Smooth muscle cell (in vitro differentiated cells): ENCODE measurements at regions not wholly inside any gene's neighbourhood (a gene's known extent, or its start where the extent isn't known, plus 50 kb on each side); places are given as distances from the start of the nearest gene placed in this dataset.

Experiments used
- DNase-seq: peaks from one replicate; lab custom pipeline; 2025; ENCODE audit not compliant: unreplicated experiment; lab: John Stamatoyannopoulos, UW
- H2AFZ ChIP-seq: fragments of 200-600 bp; sonication (generic); 2 replicates; pipeline ENCODE4 v1.6.0; 2016; ENCODE audit warnings: antibody characterized with exemption, low read depth, mild to moderate bottlenecking
- H3F3A ChIP-seq: fragments of 200-600 bp; sonication (generic); 2 replicates; pipeline ENCODE4 v1.6.0; 2017; ENCODE audit warnings: antibody characterized with exemption, low read depth
- H3K27ac ChIP-seq: fragments of 200-600 bp; sonication (generic); 2 replicates; pipeline ENCODE4 v1.5.1; 2016; ENCODE audit warnings: low read depth, mild to moderate bottlenecking
- H3K27me3 ChIP-seq: fragments of 200-600 bp; sonication (generic); 2 replicates; pipeline ENCODE4 v1.6.1; 2016; ENCODE audit warnings: low read depth, mild to moderate bottlenecking
- H3K36me3 ChIP-seq: fragments of 200-600 bp; sonication (generic); 2 replicates; pipeline ENCODE4 v1.5.1; 2016; ENCODE audit warnings: low read depth
- H3K4me1 ChIP-seq: fragments of 200-600 bp; sonication (generic); 2 replicates; pipeline ENCODE4 v1.5.1; 2016; ENCODE audit warnings: low read depth
- H3K4me2 ChIP-seq: fragments of 200-600 bp; sonication (generic); 2 replicates; pipeline ENCODE4 v1.6.0; 2016; ENCODE audit warnings: mild to moderate bottlenecking
- H3K4me3 ChIP-seq: fragments of 200-600 bp; sonication (generic); 2 replicates; pipeline ENCODE4 v1.5.1; 2016; ENCODE audit warnings: mild to moderate bottlenecking
- H3K79me2 ChIP-seq: fragments of 200-600 bp; sonication (generic); 2 replicates; pipeline ENCODE4 v1.6.0; 2016; ENCODE audit warnings: low read depth, mild to moderate bottlenecking
- H3K9ac ChIP-seq: fragments of 200-600 bp; sonication (generic); 2 replicates; pipeline ENCODE4 v1.6.0; 2016; ENCODE audit warnings: low read depth
- H3K9me3 ChIP-seq: fragments of 200-600 bp; sonication (generic); replicated peaks from 2 replicates; pipeline ENCODE4 v1.5.1; 2016; ENCODE audit warnings: low read depth
- H4K20me1 ChIP-seq: fragments of 200-600 bp; sonication (generic); 2 replicates; pipeline ENCODE4 v1.6.0; 2016; ENCODE audit warnings: low read depth
- CTCF ChIP-seq: fragments of 200-600 bp; sonication (generic); IDR thresholded peaks from 2 replicates; pipeline ENCODE4 v1.5.1; 2017; ENCODE audit warnings: borderline replicate concordance, mild to moderate bottlenecking, antibody characterized with exemption; ENCODE audit not compliant: insufficient read depth, poor library complexity, severe bottlenecking
- WGBS: methylation state at CpG from one replicate; pipeline ENCODE4 v1.1.7; 2016; ENCODE audit warnings: low lambda C conversion rate; 5-methylcytosine and 5-hydroxymethylcytosine counted together

GRCh38 chr20:58117944-58118343, 110.5 kb downstream of the ANKRD60 start:
- no peaks in the 10 kb centered on the region for H4K20me1 ChIP-seq
- no peaks in the 10 kb centered on the region for H3K27me3 ChIP-seq
- H3K9ac ChIP-seq = no peak overlapping the region
- H3K79me2 ChIP-seq = no peaks in the 10 kb centered on the region
- no peak overlapping the region for H3K4me3 ChIP-seq
- H3F3A ChIP-seq = no peaks in the 10 kb centered on the region
- no peak for DNase-seq
- no peak overlapping the region for H3K27ac ChIP-seq
- no peaks in the 10 kb centered on the region for H3K9me3 ChIP-seq
- H3K4me1 ChIP-seq = no peaks in the 10 kb centered on the region
- no peaks in the 10 kb centered on the region for H3K36me3 ChIP-seq
- TF ChIP-seq CTCF = no peak
- no peak overlapping the region for H3K4me2 ChIP-seq
- no peak overlapping the region for H2AFZ ChIP-seq

DNA sequence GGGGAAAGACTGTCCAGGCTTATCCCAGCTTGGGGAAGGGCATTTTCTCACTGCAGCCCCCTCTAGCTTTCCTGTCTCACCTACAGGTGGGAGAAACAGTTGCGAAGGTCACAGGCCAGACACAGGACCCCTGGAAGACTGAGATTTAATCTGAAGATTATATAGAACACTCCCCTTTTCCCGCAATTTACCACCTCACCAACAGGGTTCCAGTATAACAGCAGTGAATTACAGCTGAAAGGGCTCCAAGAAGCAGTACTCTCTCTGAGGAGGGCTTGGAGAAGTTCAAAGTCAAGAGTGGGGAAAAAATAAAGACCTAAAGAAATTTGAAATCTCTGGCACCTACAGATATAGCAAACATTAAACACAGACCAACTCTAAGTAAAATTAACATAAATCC, 111.9 kb downstream of the ANKRD60 start:
- H3K9ac ChIP-seq = no peak overlapping the region
- no peaks in the 10 kb centered on the region for H4K20me1 ChIP-seq
- WGBS = 82% methylated on average over 2 of the region's 2 CpGs
- H3K9me3 ChIP-seq = no peaks in the 10 kb centered on the region
- H3K27me3 ChIP-seq = no peaks in the 10 kb centered on the region
- TF ChIP-seq CTCF = no peak
- no peaks in the 10 kb centered on the region for H3K36me3 ChIP-seq
- H3K27ac ChIP-seq = no peak overlapping the region
- DNase-seq = no peak
- H3F3A ChIP-seq = no peaks in the 10 kb centered on the region
- H2AFZ ChIP-seq = no peak overlapping the region
- H3K4me1 ChIP-seq = peaks cover 8% of the 10 kb centered on the region
- H3K79me2 ChIP-seq = no peaks in the 10 kb centered on the region
- H3K4me3 ChIP-seq = no peak overlapping the region
- H3K4me2 ChIP-seq = no peak overlapping the region

DNA sequence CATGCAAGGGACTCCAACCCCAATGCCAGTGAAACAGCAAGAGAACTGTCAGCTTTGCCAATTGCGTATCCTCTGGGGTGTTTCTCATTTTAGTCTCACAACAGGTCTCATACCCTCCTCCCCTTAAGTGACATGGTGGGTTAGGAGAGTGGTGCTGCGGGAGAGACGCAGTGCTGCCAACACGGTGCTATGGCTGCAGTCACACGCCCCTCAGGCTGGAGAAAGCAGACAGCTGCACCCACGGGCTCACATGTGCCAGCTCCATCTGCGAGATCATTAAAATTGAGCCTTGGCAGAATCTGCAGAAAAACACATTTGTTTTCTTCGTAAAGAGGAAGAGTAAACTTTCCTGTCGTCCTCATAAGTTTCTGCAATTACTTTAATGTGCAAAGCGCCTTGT, 114.7 kb downstream of the ANKRD60 start:
- TF ChIP-seq CTCF = no peak
- H3K9ac ChIP-seq = no peak overlapping the region

DNA sequence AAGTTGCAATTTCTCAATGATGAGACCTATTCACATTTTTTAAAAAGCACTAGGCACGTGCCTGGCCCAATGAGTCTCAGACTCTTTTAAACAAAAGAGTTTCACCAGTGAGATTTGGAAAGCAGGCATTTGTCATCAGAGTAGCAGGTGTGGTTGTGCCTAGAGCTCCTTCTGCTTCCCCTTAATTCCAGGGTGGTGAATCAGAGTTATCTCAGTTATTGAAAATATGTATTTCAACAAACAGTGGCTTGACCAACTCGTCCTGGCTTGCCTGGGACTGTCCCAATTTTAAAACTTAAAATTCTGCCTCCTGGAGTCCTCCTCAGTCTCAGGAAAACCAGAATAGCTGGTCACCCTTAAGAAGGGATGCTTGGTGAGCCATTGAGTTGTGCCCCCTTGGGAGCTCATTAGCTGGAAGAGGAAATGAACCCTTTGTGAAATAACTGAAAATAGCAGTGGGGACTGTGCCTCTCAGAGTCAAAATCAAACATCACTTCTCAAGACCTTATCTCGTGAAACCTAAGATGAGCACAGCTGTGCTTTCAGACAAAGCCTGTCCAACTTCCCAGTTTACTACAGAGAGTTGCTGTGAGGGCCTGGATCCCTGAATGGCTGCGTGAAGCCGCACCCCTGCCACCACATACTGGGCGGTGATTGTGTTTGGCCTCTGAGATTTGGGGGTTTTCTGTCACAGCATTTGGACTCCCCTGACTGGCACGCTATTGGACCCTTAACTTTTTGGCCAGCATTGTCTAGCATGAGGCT, 116.3 kb downstream of the ANKRD60 start:
- no peak for TF ChIP-seq CTCF
- H4K20me1 ChIP-seq = no peaks in the 10 kb centered on the region
- H3K4me2 ChIP-seq = peak overlapping the region; percentile 15
- H3K4me1 ChIP-seq = peaks cover 8% of the 10 kb centered on the region
- no peak overlapping the region for H3K9ac ChIP-seq
- DNase-seq = no peak
- peak overlapping the region; percentile 27 for H3K27ac ChIP-seq
- H3K36me3 ChIP-seq = no peaks in the 10 kb centered on the region
- 73% methylated on average over 7 of the region's 7 CpGs for WGBS
- H3K9me3 ChIP-seq = no peaks in the 10 kb centered on the region
- no peak overlapping the region for H2AFZ ChIP-seq
- H3K27me3 ChIP-seq = no peaks in the 10 kb centered on the region
- no peaks in the 10 kb centered on the region for H3F3A ChIP-seq
- no peaks in the 10 kb centered on the region for H3K79me2 ChIP-seq
- no peak overlapping the region for H3K4me3 ChIP-seq

More for the DNA sequence above, 114.7 kb downstream of the ANKRD60 start:
- H3K4me2 ChIP-seq = no peak overlapping the region
- WGBS = 87% methylated on average over 10 of the region's 10 CpGs
- no peaks in the 10 kb centered on the region for H4K20me1 ChIP-seq
- H3F3A ChIP-seq = no peaks in the 10 kb centered on the region
- DNase-seq = no peak
- H3K27ac ChIP-seq = no peak overlapping the region
- no peaks in the 10 kb centered on the region for H3K9me3 ChIP-seq
- peaks cover 8% of the 10 kb centered on the region for H3K4me1 ChIP-seq
- no peak overlapping the region for H3K4me3 ChIP-seq
- no peaks in the 10 kb centered on the region for H3K27me3 ChIP-seq
- no peak overlapping the region for H2AFZ ChIP-seq
- no peaks in the 10 kb centered on the region for H3K36me3 ChIP-seq
- no peaks in the 10 kb centered on the region for H3K79me2 ChIP-seq
